ENCODE measurements at regions not wholly inside any gene's neighbourhood (a gene's known extent, or its start where the extent isn't known, plus 50 kb on each side); places are given as distances from the start of the nearest gene placed in this dataset.
"Not testable (repeated sequence)": the region's sequence is repeated elsewhere in the genome, so short reads cannot be mapped to it uniquely, and the experiment has no call there.

DNA sequence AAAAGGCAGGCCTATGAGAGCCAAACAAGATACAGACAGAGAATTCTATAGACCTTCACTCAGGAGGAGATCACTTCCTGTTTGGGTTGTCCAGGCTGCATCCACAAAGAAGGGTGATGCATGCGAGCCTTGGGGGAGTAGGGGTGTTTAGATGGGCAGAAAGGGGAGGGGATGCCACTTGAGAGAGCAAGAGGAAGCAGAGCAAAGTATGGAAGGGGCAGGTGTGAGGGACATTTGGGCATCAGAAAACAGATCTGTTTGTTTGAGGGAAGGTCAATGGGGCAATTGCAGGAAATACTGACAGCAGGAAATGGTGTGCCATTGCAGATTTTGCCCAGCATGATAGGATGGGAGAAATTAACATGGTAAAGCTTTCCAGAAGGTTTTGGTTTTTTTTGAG is 146.4 kb upstream of the FOXN3 start:
- no peak for TF ChIP-seq CTCF (IDR thresholded peaks at IDR 0.05; ENCODE audit: low read depth, low read length)
- no peak for DNase-seq (ENCODE audit: low read depth, low spot score)
- no peaks in the 10 kb centered on the region for H3K27me3 ChIP-seq (ENCODE audit: control insufficient read depth, insufficient read depth, low read length)
- ChIA-PET POLR2A (no interaction called here), CTCF (no interaction called here)
- H3K9me3 ChIP-seq (ENCODE audit: control insufficient read depth, insufficient read depth, low read length) = no peaks in the 10 kb centered on the region; the same call in 1 of the 2 replicates
- H3K4me3 ChIP-seq (ENCODE audit: low read depth, low read length) = no peak overlapping the region
- H3K27ac ChIP-seq (ENCODE audit: low read depth, low read length) = no peak overlapping the region

- H3K9me3 ChIP-seq (ENCODE audit: control insufficient read depth, insufficient read depth, low read length) = no peaks in the 10 kb centered on the region
- ChIA-PET CTCF (no interaction called here), POLR2A (no interaction called here)
- H3K27me3 ChIP-seq (ENCODE audit: control insufficient read depth, insufficient read depth, low read length) = no peaks in the 10 kb centered on the region
- H3K4me3 ChIP-seq (ENCODE audit: low read depth, low read length) = no peak overlapping the region
- no peak for DNase-seq (ENCODE audit: low read depth, low spot score)
- no peak for TF ChIP-seq CTCF (IDR thresholded peaks at IDR 0.05; ENCODE audit: low read depth, low read length)
- H3K27ac ChIP-seq (ENCODE audit: low read depth, low read length) = no peak overlapping the region
Measured at GRCh38 chr14:89551955-89552354, 134.9 kb upstream of the FOXN3 start.

DNA sequence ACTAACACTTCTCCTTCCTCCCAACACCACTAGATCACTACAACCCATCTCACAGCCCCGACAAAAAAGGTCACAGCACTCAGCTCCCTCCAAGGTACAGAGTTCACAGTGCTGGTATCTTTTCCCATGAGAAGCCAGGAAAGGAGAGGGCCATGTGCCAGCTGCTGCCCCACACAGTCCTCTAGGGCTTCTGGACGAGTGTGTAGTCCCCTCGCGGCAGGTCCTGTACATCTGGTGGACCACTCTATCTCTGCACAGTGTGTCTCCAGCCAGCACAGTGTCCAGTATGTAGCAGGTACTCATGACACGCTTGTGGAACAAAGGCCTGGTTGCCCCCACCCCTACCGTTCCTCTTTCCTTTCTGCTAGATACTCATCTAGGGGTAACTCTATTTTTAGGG is 134.4 kb upstream of the FOXN3 start:
- H3K9me3 ChIP-seq (ENCODE audit: control insufficient read depth, insufficient read depth, low read length) = no peaks in the 10 kb centered on the region
- H3K27me3 ChIP-seq (ENCODE audit: control insufficient read depth, insufficient read depth, low read length) = no peaks in the 10 kb centered on the region
- CTCF ChIA-PET = no interaction called here
- POLR2A ChIA-PET = interaction anchor here (0.6 kb wide), 1 partner anchor 126 kb away, joined by 5 read pairs; no protein-coding TSS in a partner anchor
- no peak overlapping the region for H3K27ac ChIP-seq (ENCODE audit: low read depth, low read length)
- no peak for TF ChIP-seq CTCF (IDR thresholded peaks at IDR 0.05; ENCODE audit: low read depth, low read length)
- no peak overlapping the region for H3K4me3 ChIP-seq (ENCODE audit: low read depth, low read length)
- DNase-seq (ENCODE audit: low read depth, low spot score) = no peak

DNA sequence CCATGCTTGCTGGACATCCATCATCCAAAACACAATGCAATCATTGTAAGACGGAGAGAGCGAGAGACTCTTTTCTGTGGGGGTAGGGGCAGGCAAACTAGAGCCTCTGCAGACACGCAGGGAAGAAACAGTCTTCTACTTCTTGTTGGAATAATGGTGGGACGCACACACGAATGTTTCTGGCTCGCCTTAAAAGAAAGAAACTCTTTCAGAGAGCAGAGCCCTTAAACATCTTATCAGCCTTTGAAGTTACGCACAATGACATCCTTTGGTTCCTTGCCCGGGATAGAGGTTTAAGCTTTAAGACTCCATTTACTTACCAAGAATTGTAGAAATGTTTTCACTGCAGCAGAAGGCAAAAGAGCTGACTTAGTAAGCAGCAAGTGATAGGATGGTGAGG is 133.8 kb upstream of the FOXN3 start:
- H3K27ac ChIP-seq (ENCODE audit: low read depth, low read length) = no peak overlapping the region
- no peaks in the 10 kb centered on the region for H3K27me3 ChIP-seq (ENCODE audit: control insufficient read depth, insufficient read depth, low read length)
- ChIA-PET POLR2A (interaction anchor here (0.6 kb wide), 1 partner anchor 125 kb away, joined by 5 read pairs; no protein-coding TSS in a partner anchor), CTCF (interaction anchor here (0.9 kb wide), 1 partner anchor 14 kb away, joined by 10 read pairs; no protein-coding TSS in a partner anchor)
- no peaks in the 10 kb centered on the region for H3K9me3 ChIP-seq (ENCODE audit: control insufficient read depth, insufficient read depth, low read length)
- TF ChIP-seq CTCF (IDR thresholded peaks at IDR 0.05; ENCODE audit: low read depth, low read length) = no peak
- DNase-seq (ENCODE audit: low read depth, low spot score) = no peak
- H3K4me3 ChIP-seq (ENCODE audit: low read depth, low read length) = no peak overlapping the region

DNA sequence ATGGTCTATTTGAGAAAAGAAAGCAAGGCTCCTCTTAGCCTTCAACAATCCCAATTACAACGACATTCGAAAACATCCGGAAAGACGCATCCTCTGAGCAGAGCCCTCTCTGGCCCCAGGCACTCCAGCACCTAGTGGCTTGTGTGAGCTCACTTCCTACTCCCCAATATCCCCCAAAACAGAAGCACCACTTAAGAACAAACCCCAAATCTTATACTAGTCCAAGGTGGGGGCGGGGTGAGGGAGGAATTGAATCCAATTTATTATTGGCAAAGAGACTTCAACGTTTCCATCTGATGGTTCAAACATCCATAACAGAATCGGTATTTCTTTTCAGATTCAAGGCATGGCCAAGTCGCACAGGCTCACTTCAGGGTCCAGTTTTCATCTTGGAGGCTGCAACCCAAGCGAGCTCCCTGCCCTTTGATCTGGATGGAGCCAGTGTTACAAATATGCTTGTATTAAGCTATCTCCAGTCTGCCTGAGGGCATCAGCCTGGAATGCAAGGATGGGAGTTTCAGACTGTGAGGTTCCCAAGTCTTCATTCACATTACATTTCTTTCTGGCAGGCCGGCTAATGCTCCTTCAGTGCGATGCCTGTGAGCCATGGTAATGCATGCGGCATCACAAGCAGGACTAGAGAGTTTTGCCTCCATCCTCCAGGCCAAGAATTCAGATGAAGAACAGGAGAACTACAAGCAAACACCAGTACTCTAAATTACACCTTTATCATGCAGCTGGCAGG is 132.5 kb upstream of the FOXN3 start:
- no peak overlapping the region for H3K27ac ChIP-seq (ENCODE audit: low read depth, low read length)
- POLR2A ChIA-PET = interaction anchor here (0.6 to 0.7 kb wide), 2 partner anchors 66 to 83 kb away, joined by 3 to 9 read pairs; no protein-coding TSS in a partner anchor
- no peak overlapping the region for H3K4me3 ChIP-seq (ENCODE audit: low read depth, low read length)
- CTCF ChIA-PET = interaction anchor here (0.7 kb wide), 1 partner anchor 17 kb away, joined by 9 read pairs; no protein-coding TSS in a partner anchor
- TF ChIP-seq CTCF (IDR thresholded peaks at IDR 0.05; ENCODE audit: low read depth, low read length) = no peak
- no peaks in the 10 kb centered on the region for H3K9me3 ChIP-seq (ENCODE audit: control insufficient read depth, insufficient read depth, low read length)
- H3K27me3 ChIP-seq (ENCODE audit: control insufficient read depth, insufficient read depth, low read length) = no peaks in the 10 kb centered on the region
- DNase-seq (ENCODE audit: low read depth, low spot score) = no peak

GRCh38 chr14:89547047-89547446 is 130.0 kb upstream of the FOXN3 start:
- H3K9me3 ChIP-seq (ENCODE audit: control insufficient read depth, insufficient read depth, low read length); POLR2A ChIA-PET; H3K27me3 ChIP-seq (ENCODE audit: control insufficient read depth, insufficient read depth, low read length); CTCF ChIA-PET; H3K27ac ChIP-seq (ENCODE audit: low read depth, low read length); DNase-seq (ENCODE audit: low read depth, low spot score); H3K4me3 ChIP-seq (ENCODE audit: low read depth, low read length): not testable (repeated sequence)

Measured in AG04450 (cell line).